ENCODE measurements at regions not wholly inside any gene's neighbourhood (a gene's known extent, or its start where the extent isn't known, plus 50 kb on each side); places are given as distances from the start of the nearest gene placed in this dataset.

- 95% methylated on average over 1 of the region's 1 CpG for WGBS (ENCODE audit: insufficient coverage)
- no peaks in the 10 kb centered on the region for H3K9me3 Mint-ChIP-seq
- Histone ChIP-seq H3K4me1 (ENCODE audit: control insufficient read depth, insufficient read depth, low read length) (no peaks in the 10 kb centered on the region), H3K9me3 (ENCODE audit: control insufficient read depth, insufficient read depth, low read length) (no peaks in the 10 kb centered on the region), H3K27ac (ENCODE audit: low read length) (no peak overlapping the region), H3K27me3 (ENCODE audit: control insufficient read depth, insufficient read depth, low read length) (no peaks in the 10 kb centered on the region), H3K36me3 (ENCODE audit: control insufficient read depth, insufficient read depth, low read length) (no peaks in the 10 kb centered on the region), H3K4me3 (ENCODE audit: low read length) (no peak overlapping the region)
- DNase-seq = no peak
- no peak for ATAC-seq
- H3K4me1 Mint-ChIP-seq = no peaks in the 10 kb centered on the region
- no peak overlapping the region for H3K4me3 Mint-ChIP-seq
- intact Hi-C loops (cut with micrococcal nuclease) = loop anchor here (2.0 kb wide), 1 partner anchor 812 kb away; no protein-coding TSS in a partner anchor
- no peaks in the 10 kb centered on the region for H3K36me3 Mint-ChIP-seq
- no peak overlapping the region for H3K27ac Mint-ChIP-seq
- no peak for TF ChIP-seq CTCF (IDR thresholded peaks at IDR 0.05)
- peaks cover 0 to 3% of the 10 kb centered on the region in 2 donors for H3K27me3 Mint-ChIP-seq (ENCODE audit: low read depth in 2 of 2)
Measured at GRCh38 chr5:57651127-57651526, 168.5 kb upstream of the ACTBL2 start.

GRCh38 chr5:57650360-57651069 is 167.9 kb upstream of the ACTBL2 start:
- peaks cover 0 to 3% of the 10 kb centered on the region in 2 donors for H3K27me3 Mint-ChIP-seq (ENCODE audit: low read depth in 2 of 2)
- H3K4me3 Mint-ChIP-seq = no peak overlapping the region

DNA sequence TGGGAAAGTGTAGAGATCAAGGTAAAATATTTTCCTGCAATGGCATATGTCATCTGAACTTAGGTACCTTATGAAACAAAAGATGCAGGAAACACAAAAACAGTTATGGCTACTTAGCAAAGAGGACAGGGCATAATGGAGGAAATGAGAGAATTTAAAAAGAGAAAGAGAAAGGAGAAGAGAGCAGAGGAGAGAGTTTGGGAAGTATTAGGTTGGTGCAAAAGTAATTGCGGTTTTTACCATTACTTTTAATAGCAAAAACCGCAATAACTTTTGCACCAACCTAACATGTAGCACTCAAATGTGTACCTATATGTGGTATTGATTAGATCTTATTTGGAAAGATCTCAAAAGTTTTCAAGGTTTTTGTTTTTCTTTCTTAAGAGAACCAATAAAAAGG is 160.1 kb upstream of the ACTBL2 start:
- no peaks in the 10 kb centered on the region for H3K9me3 ChIP-seq (ENCODE audit: control insufficient read depth, insufficient read depth, low read length)
- no peak for DNase-seq
- no peak for ATAC-seq
- H3K4me3 ChIP-seq (ENCODE audit: low read length) = no peak overlapping the region
- H3K4me3 Mint-ChIP-seq = no peak overlapping the region
- TF ChIP-seq CTCF (IDR thresholded peaks at IDR 0.05) = no peak
- H3K27ac Mint-ChIP-seq = no peak overlapping the region
- no peaks in the 10 kb centered on the region for H3K4me1 ChIP-seq (ENCODE audit: control insufficient read depth, insufficient read depth, low read length)
- no peaks in the 10 kb centered on the region for H3K27me3 Mint-ChIP-seq (ENCODE audit: low read depth in 2 of 2)
- no peaks in the 10 kb centered on the region for H3K27me3 ChIP-seq (ENCODE audit: control insufficient read depth, insufficient read depth, low read length)
- H3K36me3 Mint-ChIP-seq = no peaks in the 10 kb centered on the region
- no CpG with 5 or more reads among the region's 2 CpGs for WGBS (ENCODE audit: insufficient coverage)
- no peaks in the 10 kb centered on the region for H3K4me1 Mint-ChIP-seq
- intact Hi-C loops (cut with micrococcal nuclease) = no loop called here
- H3K36me3 ChIP-seq (ENCODE audit: control insufficient read depth, insufficient read depth, low read length) = no peaks in the 10 kb centered on the region
- no peaks in the 10 kb centered on the region for H3K9me3 Mint-ChIP-seq
- no peak overlapping the region for H3K27ac ChIP-seq (ENCODE audit: low read length)

More at GRCh38 chr5:57650360-57651069, 167.9 kb upstream of the ACTBL2 start:
- no peaks in the 10 kb centered on the region for H3K4me1 Mint-ChIP-seq
- H3K4me3 ChIP-seq (ENCODE audit: low read length) = no peak overlapping the region
- DNase-seq (peak in 1 of 2 donors; percentile 38), ATAC-seq (peak; percentile 39 to 63 (median 40))
- H3K27ac Mint-ChIP-seq = no peak overlapping the region
- peak; percentile 44 for TF ChIP-seq CTCF (IDR thresholded peaks at IDR 0.05)
- no peaks in the 10 kb centered on the region for H3K27me3 ChIP-seq (ENCODE audit: control insufficient read depth, insufficient read depth, low read length)
- no peaks in the 10 kb centered on the region for H3K9me3 Mint-ChIP-seq
- no peak overlapping the region for H3K27ac ChIP-seq (ENCODE audit: low read length)
- no peaks in the 10 kb centered on the region for H3K4me1 ChIP-seq (ENCODE audit: control insufficient read depth, insufficient read depth, low read length)
- no peaks in the 10 kb centered on the region for H3K9me3 ChIP-seq (ENCODE audit: control insufficient read depth, insufficient read depth, low read length)
- WGBS (ENCODE audit: insufficient coverage) = 92% methylated on average over 6 of the region's 6 CpGs
- no peaks in the 10 kb centered on the region for H3K36me3 Mint-ChIP-seq
- intact Hi-C loops (cut with micrococcal nuclease) = loop anchor here (2.0 kb wide), 1 partner anchor 812 kb away; no protein-coding TSS in a partner anchor
- no peaks in the 10 kb centered on the region for H3K36me3 ChIP-seq (ENCODE audit: control insufficient read depth, insufficient read depth, low read length)

DNA sequence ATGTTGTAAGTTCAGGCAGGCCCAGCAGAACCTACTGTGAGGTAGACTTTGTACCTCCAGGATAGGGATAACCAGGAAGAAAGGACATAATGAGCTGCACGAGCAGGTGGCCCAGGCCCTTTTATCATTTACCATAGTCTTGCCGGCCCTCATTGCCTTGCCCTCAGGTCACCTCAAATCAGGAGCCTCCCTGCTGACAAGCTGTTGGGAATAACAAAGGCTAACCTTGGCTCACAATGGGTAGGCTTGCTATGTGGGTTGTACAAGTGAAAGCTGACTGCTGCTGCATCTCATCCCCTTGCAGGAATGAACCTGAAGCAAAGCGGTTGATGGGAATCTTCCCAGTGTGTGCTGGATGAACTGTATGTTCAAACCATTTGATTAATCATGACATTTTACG is 159.5 kb upstream of the ACTBL2 start:
- intact Hi-C loops (cut with micrococcal nuclease) = no loop called here
- Histone ChIP-seq H3K4me1 (ENCODE audit: control insufficient read depth, insufficient read depth, low read length) (no peaks in the 10 kb centered on the region), H3K27ac (ENCODE audit: low read length) (no peak overlapping the region), H3K4me3 (ENCODE audit: low read length) (no peak overlapping the region), H3K36me3 (ENCODE audit: control insufficient read depth, insufficient read depth, low read length) (no peaks in the 10 kb centered on the region), H3K9me3 (ENCODE audit: control insufficient read depth, insufficient read depth, low read length) (no peaks in the 10 kb centered on the region), H3K27me3 (ENCODE audit: control insufficient read depth, insufficient read depth, low read length) (no peaks in the 10 kb centered on the region)
- no peak for TF ChIP-seq CTCF (IDR thresholded peaks at IDR 0.05)
- no peak overlapping the region for H3K4me3 Mint-ChIP-seq
- DNase-seq (no peak), ATAC-seq (no peak)
- H3K27me3 Mint-ChIP-seq (ENCODE audit: low read depth in 2 of 2) = no peaks in the 10 kb centered on the region
- no peak overlapping the region for H3K27ac Mint-ChIP-seq
- no peaks in the 10 kb centered on the region for H3K9me3 Mint-ChIP-seq
- no peaks in the 10 kb centered on the region for H3K4me1 Mint-ChIP-seq
- WGBS (ENCODE audit: insufficient coverage) = 85% methylated on average over 4 of the region's 4 CpGs
- no peaks in the 10 kb centered on the region for H3K36me3 Mint-ChIP-seq
